ENCODE measurements at regions not wholly inside any gene's neighbourhood (a gene's known extent, or its start where the extent isn't known, plus 50 kb on each side); places are given as distances from the start of the nearest gene placed in this dataset.
A peak's percentile ranks its signal among the peaks of the same experiment; 100 is the strongest.

GRCh38 chr14:22159957-22160356 lies 429.1 kb downstream of the DAD1 start:
- TF ChIP-seq POLR2AphosphoS5 (IDR thresholded peaks at IDR 0.05) (no peak), EP300 (IDR thresholded peaks at IDR 0.05; ENCODE audit: low read depth) (no peak), POLR2A (IDR thresholded peaks at IDR 0.05) (no peak)
- TF ChIP-seq, protein P1, sequence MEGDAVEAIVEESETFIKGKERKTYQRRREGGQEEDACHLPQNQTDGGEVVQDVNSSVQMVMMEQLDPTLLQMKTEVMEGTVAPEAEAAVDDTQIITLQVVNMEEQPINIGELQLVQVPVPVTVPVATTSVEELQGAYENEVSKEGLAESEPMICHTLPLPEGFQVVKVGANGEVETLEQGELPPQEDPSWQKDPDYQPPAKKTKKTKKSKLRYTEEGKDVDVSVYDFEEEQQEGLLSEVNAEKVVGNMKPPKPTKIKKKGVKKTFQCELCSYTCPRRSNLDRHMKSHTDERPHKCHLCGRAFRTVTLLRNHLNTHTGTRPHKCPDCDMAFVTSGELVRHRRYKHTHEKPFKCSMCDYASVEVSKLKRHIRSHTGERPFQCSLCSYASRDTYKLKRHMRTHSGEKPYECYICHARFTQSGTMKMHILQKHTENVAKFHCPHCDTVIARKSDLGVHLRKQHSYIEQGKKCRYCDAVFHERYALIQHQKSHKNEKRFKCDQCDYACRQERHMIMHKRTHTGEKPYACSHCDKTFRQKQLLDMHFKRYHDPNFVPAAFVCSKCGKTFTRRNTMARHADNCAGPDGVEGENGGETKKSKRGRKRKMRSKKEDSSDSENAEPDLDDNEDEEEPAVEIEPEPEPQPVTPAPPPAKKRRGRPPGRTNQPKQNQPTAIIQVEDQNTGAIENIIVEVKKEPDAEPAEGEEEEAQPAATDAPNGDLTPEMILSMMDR (IDR thresholded peaks at IDR 0.05) = no peak
- H3K27ac ChIP-seq = no peak overlapping the region
- WGBS, 2 donors (ENCODE audit: low coverage in 1 of 2) = 6 to 19% methylated on average over 2 of the region's 2 CpGs
- H3K9me3 ChIP-seq = no peaks in the 10 kb centered on the region
- in situ Hi-C loops (cut with MboI; ENCODE audit: low pct_ligation_motif_present in 1 of 4, low pct_unique_long_range_greater_than_20kb in 1 of 4, low sequenced_read_pairs in 3 of 4) (no loop called here), intact Hi-C loops (cut with DNase I; ENCODE audit: low total_unique reads) (no loop called here)
- H3K4me3 ChIP-seq = no peak overlapping the region
- peak; percentile 19 for DNase-seq
- no peaks in the 10 kb centered on the region for H3K27me3 ChIP-seq
- peaks cover 10 to 25% (median 15%) of the 10 kb centered on the region in 4 donors for H3K4me1 ChIP-seq
- H3K36me3 ChIP-seq = no peaks in the 10 kb centered on the region

DNA sequence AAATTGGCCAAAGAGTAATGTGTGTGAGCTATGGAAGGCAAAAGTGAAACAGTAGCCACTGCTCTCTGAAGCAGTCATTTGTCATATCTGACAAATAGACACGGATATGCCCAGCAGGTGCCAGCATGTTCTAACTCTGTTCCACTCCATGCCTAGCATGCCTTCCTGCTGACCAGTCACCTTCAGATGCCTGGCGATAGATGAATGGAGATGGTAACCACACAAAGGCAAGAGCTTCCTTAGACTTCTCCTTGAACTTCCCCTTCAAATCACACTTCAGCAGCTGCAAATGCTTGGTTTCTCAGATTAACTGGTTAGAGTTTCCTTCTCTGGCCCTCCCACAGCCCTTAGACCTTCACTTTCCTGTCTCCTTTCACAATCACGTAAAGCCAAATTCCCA lies 429.9 kb downstream of the DAD1 start:
- H3K9me3 ChIP-seq = no peaks in the 10 kb centered on the region
- in situ Hi-C loops (cut with MboI; ENCODE audit: low pct_ligation_motif_present in 1 of 4, low pct_unique_long_range_greater_than_20kb in 1 of 4, low sequenced_read_pairs in 3 of 4) (no loop called here), intact Hi-C loops (cut with DNase I; ENCODE audit: low total_unique reads) (no loop called here)
- H3K27ac ChIP-seq = peak overlapping the region; percentile 36 to 71 (median 54)
- DNase-seq = no peak
- TF ChIP-seq POLR2A (IDR thresholded peaks at IDR 0.05) = no peak
- TF ChIP-seq POLR2AphosphoS5 (IDR thresholded peaks at IDR 0.05) = no peak
- TF ChIP-seq, protein P1 (IDR thresholded peaks at IDR 0.05) = no peak
- no peak for TF ChIP-seq EP300 (IDR thresholded peaks at IDR 0.05; ENCODE audit: low read depth)
- no peaks in the 10 kb centered on the region for H3K27me3 ChIP-seq
- 45 to 56% methylated on average over 1 to 3 of the region's 3 CpGs for WGBS, 2 donors (ENCODE audit: low coverage in 1 of 2)
- peaks cover 10 to 25% (median 15%) of the 10 kb centered on the region in 4 donors for H3K4me1 ChIP-seq
- no peaks in the 10 kb centered on the region for H3K36me3 ChIP-seq
- no peak overlapping the region for H3K4me3 ChIP-seq

DNA sequence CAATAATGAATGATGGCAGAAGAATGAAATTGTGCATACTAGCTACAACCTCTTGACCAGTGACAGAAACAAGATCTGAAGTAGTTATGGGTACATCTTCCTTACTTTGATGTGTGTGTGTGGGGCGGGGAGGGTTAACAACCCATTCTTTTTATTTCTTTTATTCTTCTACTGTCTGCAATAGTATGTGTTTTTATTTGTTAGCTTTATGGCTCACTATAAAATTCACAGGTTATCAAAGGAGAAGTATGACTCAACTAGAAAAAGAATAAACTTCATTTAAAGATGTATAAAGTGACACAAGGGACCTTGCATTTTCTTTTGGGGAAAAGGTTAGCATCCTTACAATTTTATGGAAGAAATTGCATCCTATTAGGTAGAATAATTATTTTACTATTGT lies 430.5 kb downstream of the DAD1 start:
- H3K9me3 ChIP-seq = no peaks in the 10 kb centered on the region
- in situ Hi-C loops (cut with MboI; ENCODE audit: low pct_ligation_motif_present in 1 of 4, low pct_unique_long_range_greater_than_20kb in 1 of 4, low sequenced_read_pairs in 3 of 4) = no loop called here
- H3K27me3 ChIP-seq = no peaks in the 10 kb centered on the region
- no peak for DNase-seq
- peak overlapping the region; percentile 36 to 71 (median 54) for H3K27ac ChIP-seq
- H3K4me3 ChIP-seq = no peak overlapping the region
- H3K4me1 ChIP-seq = peaks cover 10 to 25% (median 15%) of the 10 kb centered on the region in 4 donors
- 51 to 86% methylated on average over 1 of the region's 1 CpG for WGBS, 2 donors (ENCODE audit: low coverage in 1 of 2)
- no peaks in the 10 kb centered on the region for H3K36me3 ChIP-seq
- intact Hi-C loops (cut with DNase I; ENCODE audit: low total_unique reads) = no loop called here
- TF ChIP-seq, protein P1 (IDR thresholded peaks at IDR 0.05) = no peak
- TF ChIP-seq EP300 (IDR thresholded peaks at IDR 0.05; ENCODE audit: low read depth) (no peak), POLR2AphosphoS5 (IDR thresholded peaks at IDR 0.05) (no peak), POLR2A (IDR thresholded peaks at IDR 0.05) (no peak)

DNA sequence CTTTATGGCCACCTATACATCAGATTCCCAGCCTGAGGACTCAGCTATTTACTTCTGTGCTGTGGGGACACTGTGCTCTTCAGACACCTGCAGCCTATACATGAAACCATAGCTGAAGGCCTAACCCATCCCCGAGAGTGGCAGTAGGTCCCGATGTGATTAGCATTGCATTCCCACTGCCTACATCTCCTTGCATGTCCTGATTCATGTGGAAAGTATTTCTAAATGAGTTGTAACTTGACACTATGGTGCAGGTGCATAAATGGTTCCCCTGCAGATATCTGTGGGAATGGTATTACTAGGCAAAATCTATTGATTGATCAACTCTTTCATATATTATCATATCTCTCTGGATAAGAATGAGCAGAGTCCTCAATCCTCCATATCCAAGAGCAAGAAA lies 433.5 kb downstream of the DAD1 start:
- Histone ChIP-seq H3K36me3 (no peaks in the 10 kb centered on the region), H3K27ac (no peak overlapping the region), H3K4me1 (peaks cover 10 to 46% (median 27%) of the 10 kb centered on the region in 4 donors), H3K4me3 (no peak overlapping the region), H3K9me3 (no peaks in the 10 kb centered on the region), H3K27me3 (no peaks in the 10 kb centered on the region)
- TF ChIP-seq EP300 (IDR thresholded peaks at IDR 0.05; ENCODE audit: low read depth) (no peak), POLR2AphosphoS5 (IDR thresholded peaks at IDR 0.05) (no peak), POLR2A (IDR thresholded peaks at IDR 0.05) (no peak)
- TF ChIP-seq, protein P1 (IDR thresholded peaks at IDR 0.05) = no peak
- DNase-seq = no peak
- in situ Hi-C loops (cut with MboI; ENCODE audit: low pct_ligation_motif_present in 1 of 4, low pct_unique_long_range_greater_than_20kb in 1 of 4, low sequenced_read_pairs in 3 of 4) (no loop called here), intact Hi-C loops (cut with DNase I; ENCODE audit: low total_unique reads) (no loop called here)
- WGBS, 2 donors (ENCODE audit: low coverage in 1 of 2) = 96% methylated on average over 2 of the region's 2 CpGs; no CpG with 5 or more reads in 1 of the 2 donors
